Erythroblast (primary cell): ENCODE measurements at regions not wholly inside any gene's neighbourhood (a gene's known extent, or its start where the extent isn't known, plus 50 kb on each side); places are given as distances from the start of the nearest gene placed in this dataset.

Experiments
- GATA1 ChIP-seq: IDR thresholded peaks from 2 replicates; pipeline ENCODE4 v1.6.1; 2011; ENCODE audit warnings: low read depth, mild to moderate bottlenecking, control low read depth, low read length, moderate library complexity
- POLR2A ChIP-seq: IDR thresholded peaks from 2 replicates; pipeline ENCODE4 v1.6.1; 2011; ENCODE audit warnings: mild to moderate bottlenecking, low read length

DNA sequence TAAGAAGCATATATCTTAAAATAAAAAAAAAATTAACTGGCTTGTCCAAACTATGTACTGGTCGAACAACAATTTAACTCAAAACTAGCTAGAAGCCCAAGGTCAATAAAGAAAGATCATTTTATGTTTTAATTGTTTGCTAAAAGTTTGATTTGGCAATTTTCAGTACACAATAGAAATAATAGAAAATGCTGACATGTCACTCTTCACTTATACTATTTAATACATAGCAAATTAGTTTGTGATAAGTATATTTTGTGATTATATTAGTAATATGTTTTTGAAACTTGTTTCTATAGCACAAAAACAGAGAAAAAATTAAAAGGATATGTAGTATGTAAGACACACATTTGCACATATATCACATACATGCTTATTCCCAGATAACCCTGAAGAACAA lies 1938.6 kb upstream of the PIK3C3 start:
- TF ChIP-seq POLR2A (no peak), GATA1 (no peak)
